HG03520 (cell line): ENCODE measurements at regions not wholly inside any gene's neighbourhood (a gene's known extent, or its start where the extent isn't known, plus 50 kb on each side); places are given as distances from the start of the nearest gene placed in this dataset.
A peak's percentile ranks its signal among the peaks of the same experiment; 100 is the strongest.

Experiments
- ATAC-seq: cut with Tn5 transposase; IDR thresholded peaks from one replicate; pipeline ENCODE4 v1.9.1; 2021; ENCODE audit warnings: mild to moderate bottlenecking, moderate library complexity; ENCODE audit not compliant: unreplicated experiment

DNA sequence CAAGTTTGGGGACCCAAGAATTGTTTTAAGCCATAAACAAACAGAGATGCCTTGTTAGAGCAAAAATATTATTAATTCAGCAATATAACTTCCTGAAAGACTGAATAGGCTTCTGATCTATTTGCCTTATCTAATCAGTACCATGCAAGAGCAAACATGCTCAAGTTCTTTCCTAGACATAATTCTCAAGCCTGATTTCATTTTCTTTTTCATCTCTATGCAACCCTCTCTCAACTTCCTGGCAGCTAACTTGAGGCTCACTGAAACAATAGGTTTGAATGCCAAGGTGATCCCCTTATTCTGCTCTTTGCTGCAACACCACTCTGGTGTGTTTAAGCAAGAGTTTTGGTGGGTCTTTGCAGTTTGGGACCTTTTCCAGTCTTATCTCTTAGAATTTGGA is 230.9 kb upstream of the CD96 start:
- no peak for ATAC-seq

DNA sequence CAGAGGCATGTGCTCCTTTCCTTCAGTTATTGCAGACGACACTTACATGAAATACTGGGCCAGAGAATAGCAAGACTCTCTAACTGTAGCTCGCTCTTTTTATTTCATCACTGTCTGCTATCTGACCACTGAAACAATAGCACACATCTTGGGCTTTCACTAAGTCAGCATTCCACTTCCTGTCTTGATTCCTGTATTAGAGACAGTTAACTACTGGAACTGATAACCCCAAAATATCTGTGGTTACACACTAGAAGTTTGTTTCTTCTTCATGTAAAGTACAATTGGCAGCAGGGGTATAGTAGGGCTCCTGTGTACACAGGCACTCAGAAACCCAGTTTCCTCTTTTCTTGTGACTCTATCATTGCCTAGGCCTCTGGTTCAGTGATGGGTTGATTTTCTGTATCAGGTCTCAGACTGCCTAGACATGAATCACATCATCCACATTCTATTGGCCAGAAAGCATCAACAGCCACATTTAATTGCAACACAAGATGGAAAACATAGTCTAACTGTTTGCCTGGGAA is 230.2 kb upstream of the CD96 start:
- peak; percentile 86 for ATAC-seq

DNA sequence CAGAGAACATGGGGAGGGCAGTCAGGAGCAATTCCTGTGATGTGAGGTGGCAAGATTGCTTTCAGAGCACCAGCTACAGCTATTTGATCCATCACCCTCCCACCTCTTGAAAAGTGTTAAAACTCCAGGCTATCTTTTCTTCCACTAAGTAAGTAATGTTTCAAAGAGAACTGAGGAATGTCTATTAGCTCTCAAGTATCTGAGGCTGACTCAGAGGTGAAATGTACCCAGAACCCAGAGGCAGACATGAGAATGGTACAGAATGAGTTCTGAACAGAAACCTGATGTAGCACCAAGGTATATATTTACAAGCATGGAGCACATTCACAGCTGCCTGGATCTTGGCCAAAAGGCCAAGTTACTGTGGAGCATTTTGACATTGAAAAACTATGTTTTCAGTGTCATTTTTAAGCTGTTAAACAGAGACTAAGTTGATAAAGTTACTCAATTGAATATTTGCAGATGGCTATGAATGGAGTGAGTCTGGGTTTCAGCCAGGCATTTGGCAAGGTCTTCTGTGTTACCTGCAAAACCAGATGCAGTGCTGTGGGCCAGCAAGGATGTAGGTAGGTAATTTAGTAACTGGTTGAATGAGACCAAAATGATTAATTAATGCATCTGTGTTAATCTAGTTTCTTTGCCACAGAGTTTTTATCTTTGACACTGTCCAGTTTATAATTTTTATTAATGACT is 227.7 kb upstream of the CD96 start:
- no peak for ATAC-seq

DNA sequence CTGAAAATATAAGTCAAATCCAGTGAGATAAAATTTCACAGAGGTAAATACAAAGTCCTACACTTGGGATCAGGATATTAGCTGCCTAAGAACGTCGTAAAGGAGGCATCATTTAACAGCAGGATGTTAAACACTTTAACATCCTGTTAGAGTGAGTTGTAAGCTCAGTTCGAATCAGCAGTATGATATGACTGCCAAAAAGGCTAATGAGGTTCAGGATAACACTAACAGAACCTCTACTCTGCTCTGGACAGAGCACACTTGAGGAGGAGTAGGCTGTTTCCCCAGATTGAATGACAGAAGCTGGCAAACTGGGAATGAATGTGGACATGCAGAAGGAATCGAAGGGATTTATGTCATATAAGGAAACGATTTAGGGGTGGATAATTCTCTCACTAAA is 227.1 kb upstream of the CD96 start:
- no peak for ATAC-seq

DNA sequence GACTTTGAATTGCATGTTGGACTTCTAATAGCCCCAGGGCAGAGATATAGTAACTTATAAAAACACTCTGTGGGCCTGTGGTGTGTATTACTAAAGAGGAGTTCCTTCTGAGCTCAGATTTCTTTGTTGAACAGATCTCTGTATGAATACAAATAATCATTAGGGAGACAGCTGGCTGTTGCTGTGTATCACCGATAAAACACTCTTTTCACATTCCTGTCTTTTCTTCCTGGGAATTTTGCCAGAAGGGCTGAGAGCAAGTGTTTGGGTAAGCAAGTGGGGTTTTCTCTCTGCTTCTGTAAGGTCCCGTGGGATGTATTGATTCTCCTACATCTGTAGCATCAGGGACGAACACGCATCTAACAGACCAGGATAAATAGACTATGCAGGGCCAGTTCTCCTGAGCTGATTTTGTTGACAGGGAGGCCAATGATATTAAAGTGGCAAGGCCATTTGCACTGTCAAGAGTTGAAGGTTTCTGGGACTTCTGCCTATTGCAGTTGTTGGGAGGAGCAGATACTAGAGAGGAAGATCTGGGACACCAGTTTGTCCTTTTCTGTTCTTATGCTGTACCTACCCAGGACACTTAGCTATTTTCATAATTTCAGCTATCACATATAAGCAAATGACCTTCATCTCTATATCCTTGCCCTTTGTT is 225.9 kb upstream of the CD96 start:
- ATAC-seq = no peak

DNA sequence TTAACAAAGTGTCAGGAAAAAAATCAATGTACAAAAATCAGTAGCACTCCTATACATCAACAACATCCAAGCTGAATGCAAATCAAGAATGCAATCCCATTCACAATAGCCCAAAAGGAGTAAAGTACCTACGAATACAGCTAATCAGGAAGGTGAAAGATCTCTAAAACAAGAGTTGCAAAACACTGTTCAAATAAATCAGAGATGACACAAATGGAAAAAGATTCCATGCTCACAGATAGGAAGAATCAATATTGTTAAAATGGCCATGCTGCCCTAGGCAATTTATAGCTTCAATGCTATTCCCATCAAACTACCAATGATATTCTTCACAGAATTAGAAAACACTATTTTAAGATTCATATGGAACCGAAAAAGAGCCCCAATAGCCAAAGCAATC is 223.7 kb upstream of the CD96 start:
- no peak for ATAC-seq

DNA sequence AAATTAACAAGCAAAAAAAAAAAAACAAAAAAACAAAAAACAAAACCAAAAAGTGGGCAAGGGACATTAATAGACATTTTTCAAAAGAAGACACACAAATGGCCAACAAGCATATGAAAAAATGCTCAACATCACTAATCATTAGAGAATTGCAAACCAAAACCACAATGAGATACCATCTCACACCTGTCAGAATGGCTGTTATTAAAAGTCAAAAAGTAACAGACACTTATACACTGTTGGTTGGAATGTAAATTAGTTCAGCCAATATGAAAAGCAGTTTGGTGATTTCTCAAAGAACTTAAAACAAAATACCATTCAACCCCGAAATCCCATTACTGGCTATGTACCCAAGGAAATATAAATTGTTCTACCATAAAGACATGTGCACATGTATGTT is 222.4 kb upstream of the CD96 start:
- ATAC-seq = no peak

DNA sequence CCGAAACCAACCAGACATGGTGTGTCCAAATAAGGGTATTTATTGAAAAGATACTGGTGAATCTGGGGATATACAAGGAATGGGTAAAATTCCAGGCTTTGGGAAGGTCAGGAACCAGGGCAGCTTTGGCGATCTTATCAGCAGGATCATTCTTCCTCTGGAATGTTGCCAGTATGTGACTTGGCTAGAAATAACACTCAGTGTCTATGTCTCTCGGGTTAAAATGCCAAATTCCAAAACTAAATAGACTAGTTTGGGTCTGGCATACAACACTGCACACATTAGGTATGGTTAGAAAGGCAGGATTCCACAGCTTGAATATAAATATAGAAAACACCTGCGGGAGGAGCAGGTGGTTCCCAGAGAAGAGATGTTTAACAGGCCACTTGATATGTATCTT is 220.2 kb upstream of the CD96 start:
- ATAC-seq = no peak

DNA sequence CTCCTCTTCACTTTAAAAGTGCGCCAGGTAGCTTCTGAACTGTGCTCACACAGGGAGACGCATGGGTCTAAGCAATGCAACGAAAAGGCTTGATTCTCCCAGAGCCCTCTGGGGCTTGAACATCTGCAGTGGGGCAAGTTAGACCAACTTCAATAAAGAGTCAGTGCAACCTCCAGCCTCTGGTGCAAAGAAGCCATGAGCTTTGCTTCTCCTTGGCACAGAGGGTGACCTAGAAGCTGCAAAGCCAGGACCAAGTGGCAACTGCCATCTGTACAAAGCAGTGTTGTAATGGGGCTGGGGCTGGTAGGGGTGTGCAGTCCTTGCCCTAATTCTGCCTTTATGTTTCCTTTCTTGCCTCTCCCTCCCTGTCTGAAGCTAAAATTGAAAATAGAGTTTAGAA is 219.0 kb upstream of the CD96 start:
- no peak for ATAC-seq

DNA sequence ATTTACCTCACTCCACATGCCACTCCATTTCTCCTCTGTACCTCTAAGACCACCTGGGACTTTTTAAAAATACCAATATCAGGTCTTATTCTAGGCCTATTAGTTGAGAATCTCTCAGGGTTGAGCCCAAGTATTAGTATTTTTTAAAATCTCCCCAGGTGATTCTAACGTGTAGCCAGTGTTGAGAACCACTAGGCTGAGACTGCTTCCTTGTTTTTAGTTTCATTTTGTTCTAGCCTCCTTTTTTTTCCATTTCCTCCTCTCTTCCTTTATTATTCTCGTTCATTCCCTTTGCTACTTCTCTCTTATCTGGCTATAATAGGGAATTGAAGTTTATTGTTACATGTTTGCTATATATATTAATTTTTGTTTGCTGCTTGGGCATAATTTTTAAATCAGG is 217.8 kb upstream of the CD96 start:
- no peak for ATAC-seq

DNA sequence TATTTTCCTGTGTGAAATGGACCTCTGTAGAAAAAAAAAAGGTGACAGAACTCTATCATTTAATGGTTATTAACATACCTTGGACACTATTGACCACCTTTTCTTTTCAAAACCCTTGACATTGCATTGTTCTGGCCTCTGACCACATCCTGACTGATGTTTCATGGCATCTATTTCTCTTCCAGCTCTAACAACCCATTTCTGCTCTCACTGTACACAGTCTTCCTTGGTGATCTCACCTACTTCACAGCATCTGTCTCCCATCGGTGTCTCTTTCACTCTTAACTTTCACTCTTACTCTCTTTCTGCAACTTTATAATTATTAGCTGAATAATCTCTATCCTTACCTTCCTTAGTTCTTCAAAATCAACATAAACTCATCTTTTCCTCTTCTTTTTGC is 217.4 kb upstream of the CD96 start:
- ATAC-seq = peak; percentile 49

DNA sequence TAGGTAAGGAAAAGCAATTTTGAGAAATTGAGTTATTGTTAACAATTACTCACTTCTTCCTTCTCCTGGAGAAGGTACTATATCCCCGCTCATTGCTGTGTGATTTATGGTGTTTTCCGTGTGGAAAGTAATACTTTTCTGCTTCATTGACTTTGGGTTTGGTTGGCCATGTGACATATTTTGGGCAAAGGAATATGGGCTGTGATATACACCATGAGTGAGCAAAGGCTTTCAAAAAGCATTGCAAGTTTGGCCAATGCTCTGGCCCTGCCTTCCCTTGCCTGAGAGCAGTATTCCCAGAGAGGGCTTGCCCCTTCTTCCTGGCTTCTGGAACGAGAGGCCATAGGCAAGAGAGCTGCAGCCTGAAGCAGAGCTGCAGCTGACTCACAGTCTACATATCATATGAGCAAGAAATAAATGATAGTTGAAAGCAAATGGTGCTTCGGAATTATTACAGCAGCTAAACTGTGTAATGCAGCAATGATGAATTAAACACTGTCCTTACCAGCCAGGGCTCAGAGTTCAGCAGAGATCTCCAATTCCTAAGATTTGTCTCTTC is 216.8 kb upstream of the CD96 start:
- ATAC-seq = no peak

DNA sequence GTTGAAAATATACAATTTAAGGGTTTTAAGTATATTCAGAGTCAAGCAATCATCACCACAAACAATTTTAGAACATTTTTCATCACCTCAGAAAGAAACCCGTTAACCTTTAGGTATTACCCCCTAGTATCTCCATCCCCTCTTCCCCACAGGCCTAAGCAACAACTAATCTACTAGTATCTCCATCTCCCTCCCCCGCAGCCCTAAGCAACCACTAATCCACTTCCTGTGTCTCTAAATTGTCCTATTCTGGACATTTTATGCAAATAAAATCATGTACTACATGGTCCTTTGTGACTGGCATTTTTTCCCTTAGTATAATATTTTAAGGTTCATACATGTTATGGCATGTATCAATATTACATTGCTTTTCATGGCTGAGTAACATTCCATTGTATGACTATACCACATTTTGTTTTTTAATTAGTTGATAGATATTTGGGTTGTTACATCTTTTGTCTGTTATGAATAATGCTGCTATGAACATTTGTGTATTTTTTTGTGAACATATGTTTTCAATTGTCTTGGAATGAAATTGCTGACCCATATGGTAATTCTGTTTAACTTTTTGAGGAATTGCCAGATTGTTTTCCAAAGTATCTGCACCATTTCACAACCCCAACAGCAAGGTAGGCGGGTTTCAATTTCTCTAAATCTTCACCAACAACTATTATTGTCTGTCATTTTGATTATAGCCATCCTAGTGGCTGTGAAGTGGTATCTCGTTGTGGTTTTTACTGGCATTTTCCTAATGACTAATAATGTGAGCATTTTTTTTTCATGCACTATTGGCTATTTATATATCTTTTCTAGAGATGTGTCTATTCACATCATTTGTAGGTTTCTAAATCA is 215.6 kb upstream of the CD96 start:
- ATAC-seq = peak; percentile 46

DNA sequence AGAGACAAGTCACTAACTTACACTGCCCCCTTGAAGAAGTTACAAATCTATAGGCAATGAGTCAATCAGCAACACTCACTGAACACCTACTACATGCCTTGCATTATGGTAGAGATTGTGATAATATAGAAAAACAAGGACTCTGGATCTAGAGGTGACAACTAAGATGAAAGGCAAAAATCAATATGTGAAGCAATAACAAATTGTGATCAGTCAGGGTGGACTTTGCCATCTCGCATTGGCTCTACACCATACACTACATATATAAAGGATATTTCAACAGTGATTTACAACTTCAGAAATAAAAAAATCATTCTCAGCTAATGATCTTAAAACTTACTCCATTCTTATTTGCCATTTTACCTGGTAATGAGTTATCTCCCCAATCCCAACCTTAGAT is 210.7 kb upstream of the CD96 start:
- ATAC-seq = no peak

DNA sequence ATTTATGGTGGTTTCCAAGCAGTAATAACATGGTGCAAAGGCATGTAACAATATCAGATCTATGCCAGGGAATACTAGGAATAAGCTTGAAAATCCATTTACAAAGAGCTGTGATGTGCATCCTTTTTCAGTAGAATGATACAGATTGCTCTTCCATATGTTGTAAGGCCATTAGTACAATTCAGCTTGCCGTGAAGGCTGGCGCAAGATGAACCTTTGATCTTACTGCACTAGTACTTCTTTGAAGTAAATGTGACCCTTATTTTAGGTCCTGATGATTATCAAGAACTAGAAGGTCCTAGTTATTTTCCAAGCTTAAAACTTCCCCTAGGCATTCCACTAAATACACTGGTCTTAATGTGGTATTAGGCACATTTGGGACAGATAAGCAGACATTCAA is 210.1 kb upstream of the CD96 start:
- ATAC-seq = no peak

DNA sequence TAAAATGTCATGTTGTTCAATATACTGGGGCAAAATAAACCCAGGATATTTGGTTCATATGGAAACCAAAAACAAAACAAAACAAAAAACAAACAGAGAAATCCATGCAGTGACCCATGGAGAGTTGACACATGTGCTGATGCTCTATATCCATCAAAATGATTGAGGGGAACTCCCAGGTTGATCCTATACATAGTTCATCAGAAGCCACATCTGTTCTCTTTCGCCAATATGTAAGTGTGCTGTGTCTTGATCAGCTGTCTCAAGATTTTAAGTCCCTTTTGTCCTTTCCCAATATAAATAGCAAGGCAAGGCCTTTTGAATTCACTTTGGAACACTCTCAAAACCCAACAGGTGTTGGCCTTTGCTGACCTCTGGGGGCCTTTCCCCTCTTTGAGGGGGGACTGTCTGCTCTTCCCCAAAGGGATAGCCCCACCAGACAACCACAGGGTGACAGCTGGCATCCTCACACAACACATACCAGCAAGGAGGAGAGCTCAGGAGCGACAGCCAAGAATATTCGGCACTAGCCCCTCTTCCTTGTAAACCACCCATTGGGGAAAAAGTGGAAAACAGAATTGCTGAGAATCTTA is 209.4 kb upstream of the CD96 start:
- no peak for ATAC-seq

DNA sequence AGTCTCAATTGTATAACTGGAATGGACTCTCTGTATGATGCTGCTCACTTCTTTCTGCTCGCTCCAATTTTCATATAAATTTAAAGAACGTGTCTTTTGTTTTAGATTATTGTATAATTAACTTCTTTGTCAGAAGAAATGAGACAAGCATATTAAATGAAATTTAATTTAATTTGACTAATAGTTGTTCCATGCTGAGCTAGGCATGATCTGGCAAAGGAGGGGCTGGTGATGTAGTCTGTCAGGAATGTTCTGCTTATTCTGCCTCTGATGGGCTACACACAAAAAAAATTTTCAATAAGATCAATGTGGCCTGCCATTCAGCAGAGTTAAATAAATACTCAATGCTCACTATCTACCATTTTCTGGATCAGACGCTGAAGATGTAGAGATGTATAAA is 208.4 kb upstream of the CD96 start:
- no peak for ATAC-seq

DNA sequence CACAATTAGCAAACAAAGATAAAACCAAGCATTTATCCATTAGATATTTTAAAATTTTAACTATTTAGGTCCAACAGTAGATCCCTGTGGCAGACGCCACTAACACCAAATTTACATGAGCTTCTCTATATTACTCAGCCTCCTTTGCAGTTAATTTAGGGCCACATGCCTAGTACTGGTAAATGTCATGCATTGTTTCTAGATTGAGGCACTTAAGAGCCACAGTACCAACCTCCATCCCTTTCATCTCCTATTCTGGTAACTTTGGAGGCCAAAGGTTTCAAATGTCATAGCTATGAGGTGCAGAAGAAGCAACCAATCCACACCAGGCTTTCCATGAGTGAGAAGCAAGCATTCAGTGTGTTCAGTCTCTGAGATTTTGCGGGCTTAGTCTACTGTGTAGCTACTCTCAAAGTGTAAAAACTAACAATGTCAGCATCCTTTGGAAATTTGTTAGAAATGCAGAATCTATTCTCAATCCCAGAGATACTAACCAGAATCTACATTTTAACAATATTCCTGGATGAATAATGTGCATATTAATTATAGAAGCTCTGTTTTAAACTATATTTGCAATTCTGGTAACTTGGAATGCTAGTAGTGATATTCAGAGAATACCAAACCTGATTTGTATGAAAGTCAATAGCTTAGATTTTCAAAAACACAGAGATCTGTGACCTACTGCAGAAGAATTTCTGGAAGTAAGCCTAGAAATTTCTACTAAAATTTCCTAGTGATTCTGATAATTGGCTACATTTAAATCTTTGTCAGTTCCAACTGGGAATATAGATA is 206.3 kb upstream of the CD96 start:
- ATAC-seq = no peak

DNA sequence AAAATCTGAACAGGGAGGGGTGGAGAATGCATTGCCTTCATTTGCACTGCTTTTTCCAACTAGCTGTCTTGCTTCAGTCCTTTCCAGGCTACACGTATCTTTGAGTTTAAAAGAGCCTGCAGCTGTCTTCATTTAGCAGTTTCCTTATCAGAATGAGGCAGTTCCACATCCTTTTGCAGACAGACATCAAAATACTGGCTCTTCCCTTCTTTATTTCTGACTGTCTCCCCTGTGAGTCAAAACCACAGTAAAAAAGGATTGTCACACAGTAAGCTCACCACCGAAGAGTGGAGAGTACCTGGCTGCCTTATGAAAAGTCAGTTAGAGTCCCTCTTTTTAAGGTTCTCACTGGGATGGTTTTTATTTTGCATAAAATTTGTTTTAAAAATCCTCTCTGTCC is 205.5 kb upstream of the CD96 start:
- ATAC-seq = no peak

DNA sequence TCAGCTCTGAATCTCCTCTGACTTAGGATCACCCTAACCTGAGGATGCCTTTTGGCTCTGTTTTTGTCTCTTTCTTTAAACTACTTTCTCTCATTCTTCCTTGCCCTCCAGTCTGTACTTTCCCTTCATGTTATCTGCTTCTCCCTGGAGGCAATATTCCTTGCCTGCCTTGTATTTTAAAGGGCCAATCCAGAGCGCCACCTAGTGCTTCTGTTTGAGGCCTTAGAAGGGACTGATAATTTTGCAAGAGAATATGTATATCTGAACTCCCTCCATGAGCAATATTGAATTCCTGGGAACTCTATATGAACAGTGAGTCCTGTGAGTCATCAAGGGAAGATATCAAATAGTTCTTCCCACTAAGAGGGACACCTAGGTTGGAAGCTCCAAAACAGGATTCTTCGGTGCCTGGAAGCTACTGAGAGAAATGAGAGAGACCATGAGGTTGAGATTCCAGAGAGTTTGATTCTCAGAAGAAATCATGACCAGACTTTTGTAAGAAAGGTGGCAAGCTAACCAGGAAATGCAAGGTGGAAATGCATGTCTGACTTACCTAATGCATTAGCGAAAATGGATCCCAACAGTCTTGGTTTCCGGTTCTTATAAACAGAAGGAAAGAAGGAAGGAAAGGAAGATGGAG is 203.8 kb upstream of the CD96 start:
- ATAC-seq = no peak
